PC-9 (cell line): ENCODE measurements at regions not wholly inside any gene's neighbourhood (a gene's known extent, or its start where the extent isn't known, plus 50 kb on each side); places are given as distances from the start of the nearest gene placed in this dataset.
"Not testable (repeated sequence)": the region's sequence is repeated elsewhere in the genome, so short reads cannot be mapped to it uniquely, and the experiment has no call there.

Experiments
- CTCF ChIP-seq: fragments of 200-600 bp; sonication (generic); conservative IDR thresholded peaks from 2 replicates; pipeline ENCODE4 v1.6.1; 2017; ENCODE audit warnings: mixed run types, antibody characterized with exemption, mild to moderate bottlenecking, moderate library complexity
- EZH2 ChIP-seq: fragments of 200-600 bp; sonication (generic); IDR thresholded peaks from 2 replicates; pipeline ENCODE4 v1.8.0; 2017; ENCODE audit warnings: antibody characterized with exemption, low read depth

DNA sequence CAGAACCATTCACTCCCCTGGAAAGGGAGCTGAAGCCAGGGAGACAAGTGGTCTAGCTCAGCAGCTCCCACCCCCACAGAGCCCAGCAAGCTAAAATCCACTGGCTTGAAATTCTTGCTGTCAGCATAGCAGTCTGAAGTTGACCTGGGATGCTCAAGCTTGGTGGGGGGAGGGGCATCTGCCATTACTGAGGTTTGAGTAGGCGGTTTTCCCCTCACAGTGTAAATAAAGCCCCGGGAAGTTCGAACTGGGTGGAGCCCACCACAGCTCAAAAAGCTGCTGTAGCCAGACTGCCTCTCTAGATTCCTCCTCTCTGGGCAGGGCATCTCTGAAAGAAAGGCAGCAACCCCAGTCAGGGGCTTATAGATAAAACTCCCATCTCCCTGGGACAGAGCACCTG is 171.3 kb upstream of the E2F8 start:
- TF ChIP-seq CTCF, EZH2: not testable (repeated sequence)
